ENCODE measurements at regions not wholly inside any gene's neighbourhood (a gene's known extent, or its start where the extent isn't known, plus 50 kb on each side); places are given as distances from the start of the nearest gene placed in this dataset.
"Not testable (repeated sequence)": the region's sequence is repeated elsewhere in the genome, so short reads cannot be mapped to it uniquely, and the experiment has no call there.

DNA sequence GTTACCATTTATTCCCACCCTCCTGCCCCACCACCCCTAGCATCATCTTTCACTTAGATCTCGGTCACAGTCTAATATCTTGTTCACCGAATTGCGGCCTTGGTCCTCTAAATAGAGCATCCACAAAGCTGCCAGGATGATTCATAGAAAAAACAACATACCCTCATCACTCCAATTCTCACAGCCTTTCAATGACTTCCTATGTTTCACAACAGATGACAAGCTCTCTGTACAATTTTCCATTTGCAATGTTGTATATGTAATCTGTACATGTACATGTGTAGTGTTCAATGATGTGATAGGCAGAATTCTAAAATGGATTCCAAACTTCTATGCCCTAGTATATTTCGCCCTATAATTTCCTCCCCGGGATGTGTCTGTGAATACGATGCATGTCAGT lies 675.6 kb upstream of the CELF4 start:
- Mint-ChIP-seq H3K27ac (no peak overlapping the region), H3K36me3 (ENCODE audit: low read depth) (no peaks in the 10 kb centered on the region), H3K27me3 (ENCODE audit: insufficient read depth) (no peaks in the 10 kb centered on the region), H3K4me1 (ENCODE audit: low read depth) (no peaks in the 10 kb centered on the region), H3K4me3 (no peak overlapping the region), H3K9me3 (peaks cover 3% of the 10 kb centered on the region)
- no peak for DNase-seq (ENCODE audit: low spot score)
- intact Hi-C loops (cut with micrococcal nuclease), result no loop called here

DNA sequence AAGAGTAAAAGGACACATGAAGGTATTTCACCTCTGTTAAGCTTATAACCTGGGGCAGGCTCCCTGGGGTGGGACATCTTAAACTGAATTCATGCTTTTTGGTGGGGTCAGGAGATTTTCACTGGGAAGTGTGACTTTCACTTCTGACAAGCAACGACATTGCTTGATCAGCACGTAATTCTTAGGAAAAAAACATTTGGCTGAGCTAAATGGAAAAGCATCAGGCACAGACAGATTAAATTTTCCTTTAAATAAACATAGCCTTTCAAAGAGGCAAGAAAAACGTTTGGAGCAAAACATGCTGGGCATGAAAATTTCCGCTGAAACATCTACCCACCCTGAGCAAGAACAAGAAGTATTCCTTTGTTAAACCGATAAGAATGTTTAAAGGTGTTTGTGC lies 674.0 kb upstream of the CELF4 start:
- H3K36me3 Mint-ChIP-seq (ENCODE audit: low read depth), result no peaks in the 10 kb centered on the region
- H3K4me3 Mint-ChIP-seq, result no peak overlapping the region
- H3K9me3 Mint-ChIP-seq, result peaks cover 3% of the 10 kb centered on the region
- no peak for DNase-seq (ENCODE audit: low spot score)
- H3K4me1 Mint-ChIP-seq (ENCODE audit: low read depth), result no peaks in the 10 kb centered on the region
- intact Hi-C loops (cut with micrococcal nuclease), result no loop called here
- no peaks in the 10 kb centered on the region for H3K27me3 Mint-ChIP-seq (ENCODE audit: insufficient read depth)
- no peak overlapping the region for H3K27ac Mint-ChIP-seq

DNA sequence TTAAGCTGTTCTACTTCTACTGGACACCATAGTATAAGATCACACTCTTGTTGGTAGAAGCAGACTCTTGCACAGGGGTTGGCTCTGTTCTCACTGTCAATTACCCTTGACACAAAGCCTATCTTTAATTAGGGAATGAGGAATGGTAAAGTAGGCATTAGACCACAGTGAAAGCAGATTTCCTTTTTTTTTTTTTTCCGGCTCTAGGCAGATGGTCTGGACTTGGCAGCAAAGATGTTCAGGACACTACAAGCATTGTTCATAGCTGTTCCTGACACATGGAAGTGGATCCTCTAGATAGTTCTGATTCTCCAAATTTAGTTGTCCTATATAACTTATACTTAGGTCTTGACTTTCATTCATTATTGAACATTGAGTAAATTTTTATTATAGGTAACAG lies 672.2 kb upstream of the CELF4 start:
- Mint-ChIP-seq H3K9me3 (no peaks in the 10 kb centered on the region), H3K27ac (no peak overlapping the region), H3K4me1 (ENCODE audit: low read depth) (no peaks in the 10 kb centered on the region), H3K36me3 (ENCODE audit: low read depth) (no peaks in the 10 kb centered on the region), H3K27me3 (ENCODE audit: insufficient read depth) (no peaks in the 10 kb centered on the region), H3K4me3 (no peak overlapping the region)
- intact Hi-C loops (cut with micrococcal nuclease), result no loop called here
- no peak for DNase-seq (ENCODE audit: low spot score)

DNA sequence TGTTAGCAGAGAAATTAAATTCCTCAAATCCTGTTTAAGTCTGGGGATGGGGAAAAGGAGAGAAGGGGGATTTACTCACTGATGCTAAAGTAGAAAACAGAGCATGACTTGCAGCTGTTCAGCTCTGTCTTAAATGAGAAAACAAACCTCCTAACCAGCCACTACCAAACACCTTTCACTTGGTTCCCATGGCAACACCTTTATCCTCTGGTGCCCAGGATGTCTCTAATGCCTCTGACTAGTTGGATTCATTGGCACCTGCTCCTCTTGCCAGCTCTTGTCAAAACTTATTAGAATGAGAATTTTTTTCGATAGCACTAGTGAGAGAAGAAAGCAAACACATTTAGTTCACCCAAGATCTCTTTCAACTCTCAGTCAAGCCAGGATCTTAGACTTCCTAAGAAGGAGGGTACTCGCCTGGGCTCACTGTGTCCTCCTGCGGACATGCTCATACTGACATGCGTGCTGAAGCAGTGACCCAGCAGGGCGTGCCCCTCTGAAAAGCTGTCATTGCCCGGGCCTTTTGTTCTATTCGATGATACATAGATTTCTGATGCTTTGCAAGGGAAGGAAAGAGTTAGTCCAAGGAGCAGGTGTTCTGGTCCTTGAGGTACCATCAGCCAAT lies 656.0 kb upstream of the CELF4 start:
- Mint-ChIP-seq H3K27ac (no peak overlapping the region), H3K4me1 (ENCODE audit: low read depth) (no peaks in the 10 kb centered on the region), H3K27me3 (ENCODE audit: insufficient read depth) (no peaks in the 10 kb centered on the region), H3K4me3 (no peak overlapping the region), H3K36me3 (ENCODE audit: low read depth) (no peaks in the 10 kb centered on the region), H3K9me3 (no peaks in the 10 kb centered on the region)
- intact Hi-C loops (cut with micrococcal nuclease), result no loop called here
- no peak for DNase-seq (ENCODE audit: low spot score)

DNA sequence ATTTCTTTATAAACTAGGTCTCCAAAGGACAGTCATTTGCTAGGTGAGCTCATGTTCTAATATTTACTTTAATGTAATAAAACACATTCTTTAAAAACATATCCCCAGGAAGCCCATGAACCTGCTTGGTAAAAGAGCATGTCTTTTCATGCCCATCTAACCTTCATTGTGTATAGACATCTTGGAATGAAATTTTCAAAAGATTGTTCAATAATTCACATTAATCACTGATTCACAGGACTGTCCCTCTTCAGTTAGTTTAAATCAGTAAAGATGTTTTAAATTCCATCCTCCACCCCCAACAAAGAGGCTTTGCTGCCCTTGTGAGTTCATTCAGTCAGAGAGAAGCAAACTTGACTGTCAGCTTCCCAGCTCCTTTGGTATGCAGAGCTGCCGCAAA lies 633.4 kb upstream of the CELF4 start:
- Mint-ChIP-seq H3K27me3 (ENCODE audit: insufficient read depth) (no peaks in the 10 kb centered on the region), H3K4me1 (ENCODE audit: low read depth) (no peaks in the 10 kb centered on the region), H3K36me3 (ENCODE audit: low read depth) (no peaks in the 10 kb centered on the region), H3K27ac (no peak overlapping the region), H3K4me3 (no peak overlapping the region), H3K9me3 (no peaks in the 10 kb centered on the region)
- no peak for DNase-seq (ENCODE audit: low spot score)
- intact Hi-C loops (cut with micrococcal nuclease), result no loop called here

DNA sequence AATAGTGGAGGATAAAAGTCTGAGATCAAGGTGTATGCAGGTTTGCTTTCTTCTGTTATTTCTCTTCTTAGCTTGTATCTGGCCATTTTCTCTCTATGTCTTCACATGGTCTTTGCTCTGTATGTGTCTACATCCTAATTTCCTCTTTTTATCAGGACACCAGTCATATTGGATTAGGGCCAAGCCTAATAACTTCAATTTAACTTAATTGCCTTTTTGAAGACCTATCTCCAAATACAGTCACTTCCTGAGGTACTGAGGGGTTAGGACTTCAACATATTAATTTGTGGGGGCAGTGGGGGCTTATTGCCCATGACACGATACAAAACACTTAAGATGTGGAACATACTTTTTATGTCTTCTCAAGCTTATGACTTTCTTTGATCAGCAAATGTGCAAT lies 632.9 kb upstream of the CELF4 start:
- intact Hi-C loops (cut with micrococcal nuclease), result no loop called here
- H3K9me3 Mint-ChIP-seq, result no peaks in the 10 kb centered on the region
- no peaks in the 10 kb centered on the region for H3K36me3 Mint-ChIP-seq (ENCODE audit: low read depth)
- H3K27ac Mint-ChIP-seq, result no peak overlapping the region
- H3K4me1 Mint-ChIP-seq (ENCODE audit: low read depth), result no peaks in the 10 kb centered on the region
- no peaks in the 10 kb centered on the region for H3K27me3 Mint-ChIP-seq (ENCODE audit: insufficient read depth)
- DNase-seq (ENCODE audit: low spot score), result no peak
- no peak overlapping the region for H3K4me3 Mint-ChIP-seq

DNA sequence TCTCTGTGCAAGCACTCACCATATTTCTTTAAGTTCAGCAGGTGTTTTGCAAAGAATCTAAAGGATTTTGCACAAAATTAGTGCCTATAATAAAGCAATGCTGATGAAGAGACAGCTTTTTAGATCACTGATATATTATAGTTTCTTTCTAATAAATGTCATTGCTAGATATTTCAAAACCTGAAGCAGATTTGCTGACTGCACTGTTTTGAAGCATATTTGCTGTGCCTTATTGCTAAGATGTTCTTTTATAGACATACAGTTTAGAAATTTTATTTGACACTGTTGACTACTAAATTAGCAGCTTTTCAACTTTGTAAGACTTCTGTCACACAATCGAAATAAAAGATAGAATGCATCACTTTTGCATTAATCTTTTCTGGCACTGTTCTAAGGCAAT lies 620.9 kb upstream of the CELF4 start:
- Mint-ChIP-seq H3K9me3 (no peaks in the 10 kb centered on the region), H3K27me3 (ENCODE audit: insufficient read depth) (peaks cover 2% of the 10 kb centered on the region), H3K36me3 (ENCODE audit: low read depth) (no peaks in the 10 kb centered on the region), H3K27ac (no peak overlapping the region), H3K4me1 (ENCODE audit: low read depth) (no peaks in the 10 kb centered on the region), H3K4me3 (no peak overlapping the region)
- intact Hi-C loops (cut with micrococcal nuclease), result no loop called here
- no peak for DNase-seq (ENCODE audit: low spot score)

DNA sequence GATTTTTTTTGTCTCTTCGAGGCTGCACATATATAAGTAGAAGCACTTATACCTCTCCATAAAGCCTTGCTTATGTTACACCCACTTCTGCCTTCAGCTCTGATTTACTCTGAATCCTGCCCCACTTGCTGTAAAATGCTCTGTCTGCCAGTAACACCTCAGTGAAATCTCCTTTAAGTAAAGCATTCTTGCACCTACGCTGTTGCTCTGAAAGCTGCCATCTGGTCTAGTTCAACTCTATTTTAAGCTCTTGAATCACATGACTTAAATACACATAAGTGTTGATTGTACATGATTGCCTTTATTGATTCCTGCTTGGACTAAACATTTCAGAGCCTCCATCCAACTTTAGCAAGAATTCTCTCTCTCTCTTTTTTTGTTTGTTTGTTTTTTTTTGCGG lies 609.0 kb upstream of the CELF4 start:
- DNase-seq (ENCODE audit: low spot score), result no peak
- Mint-ChIP-seq H3K4me3 (no peak overlapping the region), H3K36me3 (ENCODE audit: low read depth) (no peaks in the 10 kb centered on the region), H3K27ac (no peak overlapping the region), H3K4me1 (ENCODE audit: low read depth) (no peaks in the 10 kb centered on the region), H3K9me3 (no peaks in the 10 kb centered on the region), H3K27me3 (ENCODE audit: insufficient read depth) (no peaks in the 10 kb centered on the region)
- intact Hi-C loops (cut with micrococcal nuclease), result no loop called here

DNA sequence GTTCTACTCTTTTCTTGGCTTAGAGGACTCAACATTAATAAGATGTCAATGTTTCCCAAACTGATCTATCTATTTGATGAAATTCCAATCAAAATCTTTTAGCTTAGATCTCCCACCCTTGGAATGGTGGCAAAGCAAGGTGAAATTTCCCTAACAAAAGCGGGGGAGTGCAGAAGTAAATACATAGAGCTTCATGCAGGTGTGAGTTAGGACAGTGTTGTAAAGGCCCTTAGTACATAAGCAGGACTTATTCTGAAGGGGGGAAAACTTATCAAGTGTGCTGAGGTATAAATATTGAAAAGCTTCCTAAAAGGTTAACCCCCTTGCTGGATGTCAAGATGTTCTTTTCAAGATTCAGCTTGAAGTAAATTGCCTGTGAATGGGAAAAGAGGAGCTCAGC lies 608.6 kb upstream of the CELF4 start:
- Mint-ChIP-seq H3K27me3 (ENCODE audit: insufficient read depth) (no peaks in the 10 kb centered on the region), H3K9me3 (no peaks in the 10 kb centered on the region), H3K36me3 (ENCODE audit: low read depth) (no peaks in the 10 kb centered on the region), H3K4me1 (ENCODE audit: low read depth) (no peaks in the 10 kb centered on the region), H3K4me3 (no peak overlapping the region), H3K27ac (no peak overlapping the region)
- DNase-seq (ENCODE audit: low spot score), result no peak
- intact Hi-C loops (cut with micrococcal nuclease), result no loop called here

DNA sequence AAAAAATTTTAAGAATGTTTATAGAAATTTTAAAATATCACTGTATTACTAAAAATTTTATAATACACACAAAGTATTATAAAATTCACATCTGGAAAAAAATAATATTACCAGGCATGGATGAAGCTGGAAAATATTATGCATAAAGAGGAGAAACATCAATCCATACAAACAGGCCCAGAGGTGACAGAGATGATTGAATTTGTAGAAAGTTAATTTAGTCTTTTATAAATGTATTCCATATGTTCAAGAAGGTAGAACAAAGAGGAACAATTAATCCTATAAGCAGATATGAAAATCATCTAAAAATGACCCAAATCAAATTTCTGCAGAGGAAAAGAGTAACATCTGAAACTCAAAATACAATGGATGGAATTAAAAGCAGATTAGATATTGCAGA lies 605.2 kb upstream of the CELF4 start:
- intact Hi-C loops (cut with micrococcal nuclease), result no loop called here
- no peaks in the 10 kb centered on the region for H3K9me3 Mint-ChIP-seq
- H3K36me3 Mint-ChIP-seq (ENCODE audit: low read depth), result no peaks in the 10 kb centered on the region
- no peaks in the 10 kb centered on the region for H3K4me1 Mint-ChIP-seq (ENCODE audit: low read depth)
- no peak overlapping the region for H3K27ac Mint-ChIP-seq
- no peak overlapping the region for H3K4me3 Mint-ChIP-seq
- no peak for DNase-seq (ENCODE audit: low spot score)
- no peaks in the 10 kb centered on the region for H3K27me3 Mint-ChIP-seq (ENCODE audit: insufficient read depth)

DNA sequence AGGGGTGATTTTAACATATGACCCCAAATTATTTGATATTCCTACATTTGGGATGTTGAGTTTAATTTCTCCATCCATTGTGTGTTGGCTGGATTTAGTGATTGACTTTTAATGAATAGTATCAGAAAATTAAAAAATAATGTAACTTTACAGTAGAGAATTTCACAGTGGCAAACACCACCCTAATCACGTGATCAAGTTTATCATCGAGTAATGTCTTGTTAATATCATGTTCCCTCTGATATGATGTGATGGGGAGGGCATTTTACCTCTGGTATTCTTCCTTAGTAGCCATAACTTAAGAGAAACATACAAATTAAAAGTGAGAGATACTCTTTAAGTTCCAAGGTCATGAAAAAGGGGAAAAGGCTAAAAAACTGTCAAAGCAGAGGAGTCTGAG lies 602.0 kb upstream of the CELF4 start:
- Mint-ChIP-seq H3K4me3 (no peak overlapping the region), H3K4me1 (ENCODE audit: low read depth) (no peaks in the 10 kb centered on the region), H3K27me3 (ENCODE audit: insufficient read depth) (no peaks in the 10 kb centered on the region), H3K27ac (no peak overlapping the region), H3K36me3 (ENCODE audit: low read depth) (no peaks in the 10 kb centered on the region), H3K9me3 (no peaks in the 10 kb centered on the region)
- DNase-seq (ENCODE audit: low spot score), result no peak
- intact Hi-C loops (cut with micrococcal nuclease), result no loop called here

DNA sequence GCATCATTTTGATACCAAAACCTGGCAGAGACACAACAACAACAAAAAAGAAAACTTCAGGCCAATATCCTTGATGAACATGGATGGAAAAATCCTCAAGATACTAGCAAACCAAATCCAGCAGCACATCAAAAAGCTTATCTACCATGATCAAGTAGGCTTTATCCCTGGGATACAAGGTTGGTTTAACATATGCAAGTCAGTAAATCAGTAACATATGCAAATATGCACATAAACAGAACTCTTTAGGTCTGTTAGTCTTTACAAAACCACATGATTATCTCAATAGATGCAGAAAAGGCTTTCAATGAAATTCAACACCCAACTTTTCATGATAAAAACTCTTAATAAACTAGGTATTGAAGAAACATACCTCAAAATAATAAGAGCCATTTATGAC lies 587.5 kb upstream of the CELF4 start:
- H3K27ac Mint-ChIP-seq; H3K36me3 Mint-ChIP-seq (ENCODE audit: low read depth); H3K4me3 Mint-ChIP-seq; intact Hi-C loops (cut with micrococcal nuclease); DNase-seq (ENCODE audit: low spot score); H3K4me1 Mint-ChIP-seq (ENCODE audit: low read depth); H3K27me3 Mint-ChIP-seq (ENCODE audit: insufficient read depth): not testable (repeated sequence)
- peaks cover 15% of the 10 kb centered on the region for H3K9me3 Mint-ChIP-seq

DNA sequence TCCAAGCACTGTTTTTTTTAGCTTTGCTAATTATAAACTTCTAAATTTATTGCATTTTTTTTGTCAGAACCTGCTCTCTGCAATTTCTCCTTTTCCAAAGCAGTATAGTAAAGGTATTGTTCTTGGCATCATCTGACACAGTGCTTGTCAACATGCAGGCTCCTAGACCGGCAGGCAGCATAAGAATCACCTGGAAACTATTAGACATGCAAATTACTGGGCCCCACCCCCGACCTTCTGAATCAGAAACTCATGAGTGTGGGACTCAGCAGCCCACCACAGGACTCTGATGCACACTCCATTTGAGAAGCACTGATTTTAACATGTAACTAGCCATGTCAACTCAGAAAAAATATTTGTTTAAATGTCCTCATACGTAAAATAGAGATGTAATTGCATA lies 551.1 kb upstream of the CELF4 start:
- H3K27me3 Mint-ChIP-seq (ENCODE audit: insufficient read depth), result no peaks in the 10 kb centered on the region
- H3K9me3 Mint-ChIP-seq, result no peaks in the 10 kb centered on the region
- H3K4me1 Mint-ChIP-seq (ENCODE audit: low read depth), result no peaks in the 10 kb centered on the region
- intact Hi-C loops (cut with micrococcal nuclease), result no loop called here
- DNase-seq (ENCODE audit: low spot score), result no peak
- no peak overlapping the region for H3K27ac Mint-ChIP-seq
- H3K4me3 Mint-ChIP-seq, result no peak overlapping the region
- H3K36me3 Mint-ChIP-seq (ENCODE audit: low read depth), result no peaks in the 10 kb centered on the region

DNA sequence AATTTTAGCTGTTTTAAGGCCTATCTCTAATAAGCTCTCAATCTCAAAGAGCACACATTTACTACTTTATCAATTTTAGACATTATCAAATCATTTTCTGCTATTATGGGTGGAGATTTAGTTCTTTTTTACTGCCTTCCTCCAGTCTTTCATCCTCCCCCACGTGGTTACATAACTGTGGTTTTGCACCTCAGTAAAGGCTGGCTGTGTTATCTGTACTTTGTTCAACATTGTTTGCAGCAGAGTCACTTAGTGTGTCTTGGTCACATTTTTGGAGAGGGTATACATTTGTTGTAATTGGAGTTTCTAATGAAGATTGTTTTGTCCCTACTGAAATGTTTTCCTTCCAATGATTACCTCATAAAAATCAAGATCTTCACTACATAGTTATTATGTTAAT lies 549.6 kb upstream of the CELF4 start:
- H3K4me3 Mint-ChIP-seq, result no peak overlapping the region
- no peak overlapping the region for H3K27ac Mint-ChIP-seq
- H3K9me3 Mint-ChIP-seq, result no peaks in the 10 kb centered on the region
- intact Hi-C loops (cut with micrococcal nuclease), result no loop called here
- DNase-seq (ENCODE audit: low spot score), result no peak
- no peaks in the 10 kb centered on the region for H3K36me3 Mint-ChIP-seq (ENCODE audit: low read depth)
- no peaks in the 10 kb centered on the region for H3K4me1 Mint-ChIP-seq (ENCODE audit: low read depth)
- no peaks in the 10 kb centered on the region for H3K27me3 Mint-ChIP-seq (ENCODE audit: insufficient read depth)

Data from activated T-helper 1 cell treated with anti-CD3 and anti-CD28 coated beads, Interleukin-12 subunit alpha, Interleukin-12 subunit beta, Interleukin-2, Interleukin-4 antibody, amounts not matched to agents 30 ng/mL and 10 ng/mL and 1 ng/mL, durations not matched to agents 14 hours and 24 hours and 36 hours (primary cell).